GM19463 (cell line): ENCODE measurements at regions not wholly inside any gene's neighbourhood (a gene's known extent, or its start where the extent isn't known, plus 50 kb on each side); places are given as distances from the start of the nearest gene placed in this dataset.
"Not testable (repeated sequence)": the region's sequence is repeated elsewhere in the genome, so short reads cannot be mapped to it uniquely, and the experiment has no call there.

Experiments
- ATAC-seq: cut with Tn5 transposase; IDR thresholded peaks from one replicate; pipeline ENCODE4 v1.9.1; 2021; ENCODE audit warnings: mild to moderate bottlenecking, moderate library complexity; ENCODE audit not compliant: unreplicated experiment

DNA sequence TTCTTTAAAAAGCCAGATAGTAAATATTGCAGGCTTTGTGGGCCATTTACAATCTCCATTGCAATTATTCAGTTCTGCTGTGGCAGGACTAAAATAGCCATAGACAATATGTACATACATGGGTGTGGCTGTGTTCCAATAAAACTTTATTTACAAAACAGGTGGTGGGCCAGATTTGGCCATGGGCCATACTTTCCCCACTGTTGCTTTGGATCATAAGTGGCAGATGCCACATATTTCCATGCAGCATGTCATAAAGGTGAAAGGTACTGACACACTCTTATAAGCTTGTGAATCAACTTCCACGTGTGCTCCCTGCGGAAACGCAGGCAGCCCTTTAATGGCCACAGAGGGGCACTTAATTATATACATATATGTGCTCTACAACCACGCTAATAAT, 244.4 kb upstream of the FOXN3 start:
- no peak for ATAC-seq

DNA sequence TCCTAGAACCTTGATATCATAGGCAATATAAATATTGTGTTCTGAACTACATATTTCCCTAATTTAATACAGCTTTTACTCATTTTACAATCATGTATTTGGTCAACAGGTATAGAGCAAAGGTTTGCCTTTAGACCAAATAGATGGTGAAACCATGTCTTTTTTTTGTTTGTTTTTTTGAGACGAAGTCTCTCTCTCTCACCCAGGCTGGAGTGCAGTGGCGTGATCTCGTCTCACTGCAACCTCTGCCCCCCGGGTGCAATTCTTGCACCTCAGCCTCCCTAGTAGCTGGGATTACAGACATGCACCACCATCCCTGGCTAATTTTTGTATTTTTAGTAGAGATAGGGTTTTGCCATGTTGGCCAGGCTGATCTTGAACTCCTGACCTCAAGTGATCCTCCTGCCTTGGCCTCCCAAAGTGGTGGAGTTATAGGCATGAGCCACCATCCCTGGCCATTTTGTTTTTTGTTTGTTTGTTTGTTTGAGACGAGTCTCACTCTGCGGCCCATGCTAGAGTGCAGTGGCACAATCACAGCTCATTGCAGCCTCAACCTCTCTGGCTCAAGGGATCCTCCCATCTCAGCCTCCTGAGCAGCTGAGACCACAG, 243.7 kb upstream of the FOXN3 start:
- ATAC-seq, result not testable (repeated sequence)

DNA sequence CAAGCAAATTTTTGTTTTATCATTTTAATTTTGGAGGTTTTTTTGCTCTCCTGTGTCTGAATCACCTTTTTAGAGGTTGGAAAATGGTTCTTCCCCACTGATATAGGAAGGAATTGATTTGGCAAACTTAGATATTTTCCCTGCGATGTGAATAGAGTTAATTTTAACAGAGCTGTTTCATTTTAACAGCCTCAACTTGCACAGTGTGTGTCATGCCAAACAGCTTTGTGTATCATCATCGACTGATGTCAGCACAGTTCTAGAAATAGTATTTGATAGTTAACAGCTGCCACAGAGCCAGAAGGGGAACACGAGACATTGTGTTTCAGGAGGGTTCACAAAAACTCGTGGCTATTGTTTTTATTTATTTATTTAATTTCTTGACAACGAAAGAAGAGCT, 243.1 kb upstream of the FOXN3 start:
- no peak for ATAC-seq

DNA sequence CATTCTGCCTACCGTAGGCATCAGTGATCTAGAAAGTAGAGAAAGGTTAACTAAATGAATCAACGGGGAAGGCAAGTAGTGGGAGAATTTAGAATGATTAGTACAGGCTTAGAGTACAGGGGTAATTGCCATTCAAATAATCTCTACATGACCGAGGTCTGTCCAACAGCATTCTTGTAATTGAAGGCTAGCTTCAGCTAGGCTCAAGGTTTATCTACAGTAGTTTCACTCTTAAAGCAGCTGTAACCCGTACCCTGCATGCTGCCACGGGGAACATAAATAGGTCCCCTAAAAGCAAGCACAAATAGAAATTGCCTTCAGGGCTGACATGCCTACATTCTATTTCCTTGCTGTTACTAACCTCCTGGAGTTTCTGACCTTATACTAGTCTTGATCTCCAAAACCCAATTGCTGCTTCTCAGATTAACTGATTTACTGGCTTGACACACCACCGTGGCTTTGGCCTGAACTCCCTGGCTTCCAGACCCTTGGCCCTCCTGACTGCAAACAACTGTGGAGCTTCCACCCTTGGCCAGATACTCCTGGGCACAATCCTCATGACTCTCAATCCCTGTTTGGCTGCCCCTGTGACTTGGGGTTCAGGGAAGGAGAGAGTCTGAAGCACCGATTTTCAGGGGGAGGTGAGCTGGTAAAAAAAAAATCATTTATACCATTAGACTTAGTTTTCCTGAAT, 242.1 kb upstream of the FOXN3 start:
- ATAC-seq, result no peak

DNA sequence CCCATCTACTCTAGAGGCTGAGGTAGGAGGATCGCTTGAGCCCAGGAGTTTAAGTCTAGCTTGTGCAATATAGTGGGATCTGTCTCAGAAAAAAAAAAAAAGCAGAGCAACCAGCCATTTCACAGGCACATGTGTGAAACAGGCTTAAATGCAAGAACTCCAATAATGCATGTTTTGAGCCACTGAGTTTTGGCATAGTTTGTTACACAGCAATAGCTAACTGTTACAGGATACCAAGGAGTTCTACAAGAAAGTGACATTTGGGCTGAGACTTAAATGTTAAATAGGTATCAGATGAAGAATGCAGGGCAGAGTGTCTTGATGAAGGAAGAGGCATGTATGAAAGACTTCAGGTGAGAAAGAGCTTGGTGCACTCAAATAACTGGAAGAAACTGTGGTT, 240.0 kb upstream of the FOXN3 start:
- ATAC-seq, result no peak

DNA sequence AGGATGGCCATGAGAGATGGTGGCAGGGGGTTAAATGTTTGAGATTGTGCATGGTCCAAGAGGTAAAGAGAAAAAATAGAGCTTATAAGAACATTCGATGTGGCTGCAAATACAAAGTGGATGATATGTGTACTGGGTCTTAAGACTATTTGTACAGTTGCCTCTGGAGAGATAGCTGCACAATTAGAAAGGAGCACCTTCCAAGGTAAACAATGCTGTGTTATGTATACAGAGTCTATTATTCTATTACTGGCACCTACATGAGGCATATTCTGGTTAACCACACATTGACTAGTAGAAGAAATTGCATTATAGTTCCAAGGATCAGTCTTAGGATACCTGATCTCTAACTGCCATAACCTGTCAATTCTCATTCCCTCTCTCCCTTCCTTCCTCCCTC, 238.0 kb upstream of the FOXN3 start:
- ATAC-seq, result no peak

DNA sequence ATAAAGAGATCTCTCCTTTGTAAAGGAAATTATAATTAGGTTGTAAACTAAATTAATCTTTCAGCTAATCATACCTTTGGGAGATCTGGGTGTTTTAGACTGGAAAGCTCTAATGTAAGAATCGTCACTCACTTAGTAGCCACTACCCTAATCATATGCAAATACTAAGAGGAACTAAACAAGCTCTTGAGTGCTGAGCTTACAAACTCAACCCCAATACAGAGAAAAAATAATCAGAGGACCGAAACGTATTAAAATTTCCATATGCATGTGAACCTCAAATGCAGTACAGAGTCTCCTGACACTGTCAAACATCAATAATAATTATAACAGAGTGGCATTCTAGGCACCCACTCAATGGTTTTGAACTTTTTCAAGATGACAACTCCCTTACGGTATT, 235.3 kb upstream of the FOXN3 start:
- ATAC-seq, result no peak

DNA sequence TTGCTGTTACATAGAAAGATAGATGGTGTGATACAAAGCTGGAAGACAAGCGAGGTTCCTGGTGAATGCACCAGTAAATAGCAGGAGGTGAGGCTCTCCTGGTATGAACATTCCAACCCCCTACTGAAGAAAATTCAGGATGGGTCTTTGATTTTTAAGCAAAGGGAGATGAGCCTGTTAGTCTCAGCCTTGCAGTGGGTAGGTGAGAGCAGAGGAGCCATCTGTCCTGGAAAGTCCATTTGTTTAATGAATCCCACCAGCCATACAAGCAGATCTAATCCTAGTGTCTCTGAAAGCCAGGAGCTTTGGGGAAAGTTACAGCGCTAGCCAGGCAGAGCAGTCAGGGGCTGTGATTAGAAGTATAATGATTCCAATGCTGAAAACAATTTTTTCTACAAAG, 234.8 kb upstream of the FOXN3 start:
- no peak for ATAC-seq

DNA sequence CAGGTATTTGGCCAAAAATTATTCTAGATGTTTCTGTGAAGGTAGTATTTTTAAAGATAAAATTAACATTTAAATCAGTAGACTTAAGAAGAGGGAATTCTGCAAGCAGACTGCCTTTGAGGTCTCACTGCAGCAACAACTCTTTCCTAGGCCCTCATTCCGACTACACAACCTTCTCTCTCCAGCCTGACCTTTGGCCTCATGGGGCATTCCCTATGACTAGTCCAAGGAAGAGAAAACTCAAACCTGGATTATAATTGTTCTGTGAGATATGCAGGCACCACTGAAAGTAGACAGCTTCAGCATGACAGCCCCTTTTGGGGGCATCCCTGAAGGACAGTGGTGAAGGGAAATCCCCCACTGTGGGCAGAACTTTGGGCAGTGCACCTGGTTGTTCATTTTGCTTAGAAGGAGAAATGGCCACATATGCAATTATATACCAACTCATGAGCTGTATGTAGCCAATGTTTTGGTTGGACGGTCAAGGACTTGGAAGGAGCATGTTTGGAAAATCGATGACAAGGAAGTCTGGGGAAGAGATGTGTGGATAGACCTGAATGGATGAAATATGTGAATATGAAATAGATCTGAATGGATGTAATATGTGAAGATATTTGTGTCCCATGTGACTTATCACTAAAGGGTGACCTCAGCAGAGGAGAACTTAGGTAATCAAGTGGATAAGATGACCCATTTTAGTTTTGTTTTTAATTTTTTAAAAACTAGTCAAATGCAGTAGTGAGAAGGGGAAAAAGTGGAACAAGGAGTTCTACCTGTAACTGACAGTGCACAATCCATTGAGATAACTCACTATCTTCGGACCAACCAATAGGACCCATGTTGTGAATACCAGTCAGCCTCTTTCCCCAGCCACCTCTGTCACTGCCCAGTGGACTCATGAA, 233.3 kb upstream of the FOXN3 start:
- peak; percentile 40 for ATAC-seq

DNA sequence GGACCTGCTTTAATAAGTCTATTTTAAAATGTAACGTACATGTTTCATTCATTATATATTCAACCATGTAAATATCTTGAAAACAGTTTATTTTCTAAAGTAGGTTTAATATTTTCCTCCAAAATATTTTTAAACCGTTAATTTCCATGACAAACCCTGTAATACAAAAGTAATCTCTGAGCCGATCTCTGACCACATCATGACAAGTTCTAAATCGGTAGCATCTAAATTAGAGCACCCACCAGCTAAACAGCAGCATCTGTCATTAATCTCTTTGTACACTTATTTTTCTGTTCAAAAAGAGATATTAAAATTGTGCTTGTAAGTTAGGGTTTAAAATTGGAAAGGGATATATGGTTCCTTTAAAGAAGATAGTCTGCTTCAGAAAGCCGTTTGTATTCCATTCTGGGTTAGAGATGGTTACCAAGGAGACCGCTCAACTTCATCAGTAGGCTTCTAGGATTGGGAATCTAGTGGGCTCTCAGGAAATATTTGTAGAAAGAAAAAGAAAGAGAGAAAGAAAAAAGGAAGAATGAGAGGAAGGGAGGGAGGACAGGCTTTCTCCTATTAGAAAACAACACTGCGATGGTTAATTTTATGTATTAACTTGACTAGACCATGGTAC, 232.5 kb upstream of the FOXN3 start:
- ATAC-seq, result no peak

DNA sequence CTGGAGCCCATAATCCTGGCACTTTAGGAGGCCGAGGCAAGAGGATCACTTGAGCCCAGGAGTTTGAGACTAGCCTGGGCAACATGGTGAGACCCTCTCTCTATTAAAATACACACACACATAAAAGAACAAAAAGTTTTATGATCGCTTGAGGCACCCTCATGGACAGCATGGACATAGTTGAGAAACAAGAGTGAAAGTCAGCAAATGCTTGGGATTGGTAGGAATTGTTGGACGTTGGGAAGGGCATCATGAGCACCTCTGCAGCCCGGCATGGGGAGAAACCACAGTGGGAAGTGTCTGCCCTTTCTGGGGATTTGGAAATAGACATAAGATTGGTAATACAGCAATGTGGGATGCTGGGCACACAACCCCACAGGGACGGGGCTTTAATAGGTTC, 231.9 kb upstream of the FOXN3 start:
- no peak for ATAC-seq

DNA sequence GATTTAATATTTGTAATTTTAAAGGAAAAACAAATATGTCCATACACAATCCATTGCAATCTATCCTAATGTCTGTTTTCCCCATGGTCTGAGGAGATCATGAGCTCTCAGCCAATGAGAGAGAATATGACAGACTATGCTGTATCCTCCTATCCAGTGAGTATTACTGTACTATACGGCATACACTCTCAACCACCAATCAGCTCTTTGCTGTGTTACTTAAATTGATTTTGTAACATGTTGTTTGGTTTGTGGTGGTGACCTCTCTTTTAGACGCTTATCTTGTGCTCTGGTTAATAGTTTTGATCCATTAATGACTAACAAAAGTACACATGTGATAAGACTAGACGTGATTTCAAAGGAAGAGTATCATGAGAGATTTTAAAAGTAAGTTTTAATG, 231.5 kb upstream of the FOXN3 start:
- no peak for ATAC-seq

DNA sequence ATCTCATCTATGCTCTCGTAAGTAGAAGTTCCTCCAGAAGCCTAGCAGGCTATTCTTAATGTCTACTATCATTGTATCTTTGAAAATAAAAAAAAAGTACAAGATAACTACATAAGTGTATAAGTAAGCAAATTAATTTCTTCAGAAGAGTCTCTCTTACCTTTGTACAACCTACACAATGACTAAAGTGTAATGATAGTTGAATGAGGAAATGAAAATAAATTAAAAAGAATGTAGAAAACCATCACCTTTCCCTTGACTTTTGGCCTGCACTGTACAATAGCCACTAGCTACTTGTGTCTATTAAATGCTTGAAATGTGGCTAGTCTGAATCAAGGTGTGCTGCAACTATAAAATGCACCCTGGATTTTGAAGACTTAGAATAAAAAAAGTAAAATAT, 229.9 kb upstream of the FOXN3 start:
- no peak for ATAC-seq

DNA sequence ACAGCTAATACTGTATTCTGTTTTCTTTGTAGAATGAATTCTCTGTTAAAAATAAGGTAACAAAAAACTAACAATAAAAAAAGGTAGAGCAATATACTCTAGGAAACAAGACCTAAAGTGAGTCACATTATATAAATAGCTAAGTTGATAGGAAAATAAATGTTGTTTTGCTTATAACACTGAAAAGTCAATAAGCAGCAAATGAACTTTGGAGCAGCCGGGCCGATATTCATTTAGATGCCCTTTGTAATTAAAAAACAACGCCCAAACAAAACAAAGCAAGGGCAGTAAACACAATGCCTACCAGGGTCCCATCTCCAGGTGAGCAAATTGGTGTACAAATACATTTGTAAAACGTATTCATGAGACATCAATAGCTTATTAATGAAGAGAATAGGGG, 227.6 kb upstream of the FOXN3 start:
- no peak for ATAC-seq

DNA sequence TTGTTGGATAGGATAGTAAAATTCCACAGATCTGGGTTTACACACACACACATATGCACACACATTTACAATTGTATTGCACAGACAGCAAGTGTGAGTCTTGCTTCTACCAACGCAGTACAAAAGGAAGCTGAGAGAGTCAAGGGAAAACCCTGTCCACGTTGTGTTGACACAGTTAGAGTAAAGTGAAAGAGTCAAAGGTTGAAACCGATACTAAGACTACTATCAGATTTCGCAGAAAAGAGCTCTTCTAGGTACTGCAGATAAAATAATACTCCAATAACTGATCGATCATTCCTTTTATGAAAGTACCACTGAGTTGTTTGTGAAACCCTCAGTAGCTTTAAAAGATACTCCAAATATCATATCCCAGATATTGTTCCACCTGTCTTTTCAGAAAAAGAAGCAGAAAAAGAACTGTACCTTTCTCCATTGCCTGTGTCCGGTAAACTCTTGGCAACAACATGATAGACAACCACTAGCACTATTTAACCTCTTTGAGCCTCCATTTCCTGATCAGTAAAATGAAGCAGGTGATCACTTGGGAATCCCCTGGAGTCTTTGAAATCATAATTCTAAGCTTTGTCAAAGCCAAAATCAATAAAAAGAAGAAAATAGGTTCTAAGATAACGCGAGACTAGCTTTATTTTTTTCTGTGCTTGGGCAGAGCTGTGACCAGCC, 224.6 kb upstream of the FOXN3 start:
- ATAC-seq, result peak; percentile 99

DNA sequence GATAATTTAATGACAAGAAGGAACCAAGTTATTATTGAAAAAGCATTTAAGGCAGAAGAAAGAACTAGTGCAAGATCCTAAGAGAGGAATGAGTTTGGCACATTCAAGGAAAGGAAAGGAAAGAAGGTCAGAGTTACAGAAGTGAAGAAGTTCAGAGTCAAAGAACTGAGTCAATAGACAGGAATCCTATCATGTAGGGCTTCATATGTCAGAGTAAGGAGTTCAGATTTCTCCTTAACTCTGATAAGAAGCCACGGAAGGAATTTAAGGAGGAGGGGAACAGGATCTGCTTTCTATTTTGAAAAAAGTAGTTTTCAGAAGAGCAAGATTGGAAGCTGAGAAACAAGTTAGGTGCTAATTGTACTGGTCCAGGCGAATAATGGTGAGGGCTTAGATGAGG, 223.1 kb upstream of the FOXN3 start:
- no peak for ATAC-seq

DNA sequence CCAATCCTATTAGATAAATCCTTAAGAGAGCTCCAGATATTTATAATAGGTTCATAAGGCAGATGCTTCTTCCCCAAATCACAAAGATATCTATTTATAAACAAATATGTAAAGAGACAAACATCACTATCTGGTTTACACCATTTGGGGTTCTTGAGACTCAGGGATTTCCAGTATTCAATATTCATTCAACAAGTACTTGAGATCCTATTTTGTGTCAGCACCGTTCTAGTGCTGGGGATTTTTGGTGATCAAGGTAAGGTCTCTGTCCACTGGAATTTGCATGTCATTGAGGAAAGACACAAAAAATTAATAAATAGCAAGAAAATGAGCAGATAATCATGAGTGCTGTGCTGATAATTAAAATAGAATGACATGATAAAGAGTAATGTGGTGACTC, 222.7 kb upstream of the FOXN3 start:
- ATAC-seq, result no peak

DNA sequence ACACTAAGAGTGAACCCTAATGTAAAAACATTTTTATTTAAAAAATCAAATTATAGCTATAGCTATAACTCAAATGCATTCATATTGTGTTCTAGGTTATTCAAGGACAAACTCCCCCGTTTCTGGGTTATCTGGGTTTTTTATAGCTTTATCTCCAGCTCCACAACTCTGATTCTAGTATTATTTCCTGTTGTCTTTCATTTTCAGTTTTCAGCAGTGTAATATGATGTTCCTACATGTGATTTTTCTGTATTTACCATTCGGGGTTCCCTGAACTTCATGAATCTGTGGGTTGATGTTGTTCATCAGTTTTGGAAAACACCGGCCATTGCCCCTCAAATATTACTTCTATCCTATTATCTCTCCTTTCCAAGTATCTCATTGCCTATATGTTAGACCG, 221.9 kb upstream of the FOXN3 start:
- ATAC-seq, result no peak

DNA sequence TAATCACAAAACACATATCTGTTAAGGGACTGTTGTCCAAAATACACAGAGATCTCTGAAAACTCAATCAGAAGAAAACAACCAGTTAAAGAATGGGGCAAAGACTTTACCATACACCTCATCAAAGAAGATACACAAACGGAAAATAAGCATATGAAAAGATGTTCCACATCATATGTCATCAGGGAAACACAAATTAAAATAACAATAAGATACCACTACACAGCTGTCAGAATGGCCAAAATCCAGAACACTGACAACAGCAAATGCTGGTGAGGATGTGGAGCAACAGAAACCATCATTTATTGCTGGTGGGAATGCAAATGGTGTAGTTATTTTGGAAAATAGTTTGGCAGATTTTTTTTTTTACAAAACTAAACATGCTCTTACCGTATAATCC, 220.5 kb upstream of the FOXN3 start:
- ATAC-seq, result no peak

DNA sequence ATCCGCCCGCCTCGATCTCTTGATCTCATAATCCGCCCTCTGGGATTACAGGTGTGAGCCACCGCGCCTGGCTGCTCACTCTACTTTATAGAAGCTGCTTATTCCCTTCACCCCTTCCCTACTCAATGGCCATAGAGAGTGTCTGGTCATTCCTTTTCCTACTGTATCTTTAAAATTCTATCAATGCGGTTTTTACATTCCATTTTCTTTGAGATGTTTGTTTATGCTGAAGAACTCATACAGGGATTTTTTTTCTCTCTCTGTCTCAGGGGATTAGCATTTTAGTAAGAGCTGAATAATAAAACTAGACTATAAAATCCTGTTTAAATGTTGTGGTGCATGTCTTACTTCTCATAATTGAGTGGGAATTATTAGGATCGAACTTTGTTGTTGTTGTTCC, 218.6 kb upstream of the FOXN3 start:
- ATAC-seq, result no peak

DNA sequence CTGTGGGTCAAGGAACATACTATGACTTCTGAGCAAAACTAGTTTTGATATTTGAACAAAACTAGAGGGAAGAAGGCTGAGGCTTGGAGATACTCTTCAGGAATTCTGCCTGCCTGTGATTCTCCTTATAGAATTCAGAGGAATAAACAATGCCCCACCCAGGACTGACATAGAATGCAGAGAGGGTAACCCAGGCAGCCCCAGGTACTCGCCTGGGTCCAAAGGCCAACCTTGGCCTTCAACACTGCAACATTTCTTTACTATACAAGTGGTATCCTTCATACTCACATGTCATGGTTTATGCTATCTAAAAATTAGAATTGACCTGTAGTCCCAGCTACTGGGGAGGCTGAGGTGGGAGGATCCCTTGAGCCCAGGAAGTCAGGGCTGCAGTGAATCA, 217.0 kb upstream of the FOXN3 start:
- no peak for ATAC-seq
